Osteocyte (in vitro differentiated cells): ENCODE measurements at regions not wholly inside any gene's neighbourhood (a gene's known extent, or its start where the extent isn't known, plus 50 kb on each side); places are given as distances from the start of the nearest gene placed in this dataset.

Source experiments
- DNase-seq: peaks from one replicate; pipeline ENCODE4 v3.0.0; 2021; ENCODE audit warnings: mixed read lengths; ENCODE audit not compliant: unreplicated experiment; ENCODE audit errors: extremely low spot score
- H3K27ac Mint-ChIP-seq: one replicate; pipeline ENCODE4 v1.8.0; 2021; ENCODE audit warnings: mild to moderate bottlenecking, mixed read lengths; ENCODE audit not compliant: unreplicated experiment
- H3K27me3 Mint-ChIP-seq: one replicate; pipeline ENCODE4 v1.8.0; 2021; ENCODE audit warnings: mixed read lengths; ENCODE audit not compliant: unreplicated experiment
- H3K36me3 Mint-ChIP-seq: one replicate; pipeline ENCODE4 v1.8.0; 2021; ENCODE audit warnings: mixed read lengths; ENCODE audit not compliant: unreplicated experiment
- H3K4me1 Mint-ChIP-seq: one replicate; pipeline ENCODE4 v1.8.0; 2021; ENCODE audit warnings: mixed read lengths; ENCODE audit not compliant: unreplicated experiment
- H3K4me3 Mint-ChIP-seq: one replicate; pipeline ENCODE4 v1.8.0; 2021; ENCODE audit warnings: mild to moderate bottlenecking, moderate library complexity, mixed read lengths; ENCODE audit not compliant: unreplicated experiment
- H3K9me3 Mint-ChIP-seq: one replicate; pipeline ENCODE4 v1.8.0; 2021; ENCODE audit warnings: mixed read lengths; ENCODE audit not compliant: unreplicated experiment
- TF ChIP-seq, protein P1 (sequence below): fragments of 200-600 bp; sonication (generic); IDR thresholded peaks from 2 replicates; pipeline ENCODE4 v1.5.0; 2021; ENCODE audit warnings: antibody characterized with exemption, mild to moderate bottlenecking, moderate library complexity

DNA sequence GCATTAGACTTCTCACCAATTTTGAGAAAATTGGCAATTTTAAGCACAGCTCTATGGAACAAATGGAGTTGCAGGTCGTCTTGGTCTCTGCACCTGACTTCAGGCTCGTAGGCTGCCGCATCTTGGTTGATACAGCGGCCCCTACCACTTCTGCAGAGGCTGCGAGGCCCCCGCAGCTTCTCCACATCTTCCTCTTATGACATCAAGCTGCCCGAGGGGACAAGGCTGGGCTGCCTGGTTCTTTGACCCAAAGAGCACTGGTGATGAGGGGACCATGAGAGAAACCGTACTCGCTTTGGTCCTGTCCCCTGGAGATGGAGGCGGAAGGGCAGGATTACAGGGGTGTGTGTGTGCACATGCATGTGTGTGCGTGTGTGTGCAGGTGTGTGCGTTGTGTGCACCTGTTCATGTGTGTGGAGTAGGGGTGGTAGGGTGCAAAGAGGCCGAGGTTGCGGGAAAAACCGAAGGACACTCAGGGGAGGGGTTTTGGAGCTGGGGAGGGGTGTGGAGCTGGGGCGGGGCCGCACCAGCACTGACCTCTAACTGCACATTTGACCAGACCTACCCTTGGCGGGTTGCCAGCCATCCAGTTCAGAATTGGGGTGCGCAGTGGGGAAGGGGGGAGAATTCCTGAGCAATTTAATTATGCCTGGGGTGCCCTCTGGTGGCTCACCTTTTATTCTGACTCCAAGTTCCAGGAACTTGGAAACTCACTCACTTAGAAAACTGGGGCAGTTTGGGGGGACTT, 65.1 kb upstream of the ARHGEF7 start:
- H3K27ac Mint-ChIP-seq, result no peak overlapping the region
- peaks cover 10% of the 10 kb centered on the region for H3K9me3 Mint-ChIP-seq
- TF ChIP-seq, protein P1, sequence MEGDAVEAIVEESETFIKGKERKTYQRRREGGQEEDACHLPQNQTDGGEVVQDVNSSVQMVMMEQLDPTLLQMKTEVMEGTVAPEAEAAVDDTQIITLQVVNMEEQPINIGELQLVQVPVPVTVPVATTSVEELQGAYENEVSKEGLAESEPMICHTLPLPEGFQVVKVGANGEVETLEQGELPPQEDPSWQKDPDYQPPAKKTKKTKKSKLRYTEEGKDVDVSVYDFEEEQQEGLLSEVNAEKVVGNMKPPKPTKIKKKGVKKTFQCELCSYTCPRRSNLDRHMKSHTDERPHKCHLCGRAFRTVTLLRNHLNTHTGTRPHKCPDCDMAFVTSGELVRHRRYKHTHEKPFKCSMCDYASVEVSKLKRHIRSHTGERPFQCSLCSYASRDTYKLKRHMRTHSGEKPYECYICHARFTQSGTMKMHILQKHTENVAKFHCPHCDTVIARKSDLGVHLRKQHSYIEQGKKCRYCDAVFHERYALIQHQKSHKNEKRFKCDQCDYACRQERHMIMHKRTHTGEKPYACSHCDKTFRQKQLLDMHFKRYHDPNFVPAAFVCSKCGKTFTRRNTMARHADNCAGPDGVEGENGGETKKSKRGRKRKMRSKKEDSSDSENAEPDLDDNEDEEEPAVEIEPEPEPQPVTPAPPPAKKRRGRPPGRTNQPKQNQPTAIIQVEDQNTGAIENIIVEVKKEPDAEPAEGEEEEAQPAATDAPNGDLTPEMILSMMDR, result peak; percentile 78
- peaks cover 3% of the 10 kb centered on the region for H3K36me3 Mint-ChIP-seq
- DNase-seq, result no peak
- H3K4me3 Mint-ChIP-seq, result no peak overlapping the region
- H3K4me1 Mint-ChIP-seq, result peaks cover 14% of the 10 kb centered on the region
- peaks cover 13% of the 10 kb centered on the region for H3K27me3 Mint-ChIP-seq

DNA sequence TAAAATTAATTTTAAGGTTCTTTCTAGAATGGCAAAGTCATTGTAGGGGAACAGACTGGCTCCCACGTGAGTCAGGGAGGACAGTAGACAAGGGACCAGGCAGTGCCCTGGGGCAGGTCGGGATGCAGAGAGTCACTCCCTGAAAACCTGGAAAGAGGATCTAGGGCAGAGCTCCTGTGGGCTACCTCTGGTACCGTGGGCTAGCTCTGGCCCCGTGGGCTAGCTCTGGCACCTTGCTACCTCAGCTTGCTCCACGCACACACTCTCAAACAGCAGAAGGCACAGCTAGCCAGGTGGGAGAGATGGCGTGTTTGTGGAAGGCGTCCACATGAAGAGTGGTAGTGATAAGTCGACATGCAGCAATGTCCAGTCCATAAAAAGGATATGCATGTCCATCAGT, 66.7 kb upstream of the ARHGEF7 start:
- H3K4me3 Mint-ChIP-seq, result no peak overlapping the region

DNA sequence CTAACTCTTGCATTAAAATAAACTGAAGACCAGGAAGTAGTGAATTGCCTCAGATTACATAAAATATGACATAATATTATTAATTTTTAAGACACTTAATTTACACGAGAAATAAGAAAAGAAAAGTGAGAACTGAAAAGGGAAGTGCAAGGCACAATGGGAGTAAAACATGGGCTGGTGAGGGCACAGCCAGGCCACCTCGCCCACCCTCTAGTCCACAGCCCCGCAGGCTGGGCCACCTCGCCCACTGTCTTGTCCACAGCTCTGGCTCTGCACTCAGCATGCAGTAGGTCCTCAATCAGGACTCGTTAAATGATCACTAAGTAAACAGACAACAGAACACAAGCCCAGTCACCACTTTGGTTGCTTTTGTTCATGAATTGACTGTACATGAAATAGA, 67.8 kb upstream of the ARHGEF7 start:
- Mint-ChIP-seq H3K4me1 (peaks cover 14% of the 10 kb centered on the region), H3K27ac (no peak overlapping the region), H3K36me3 (no peaks in the 10 kb centered on the region), H3K27me3 (no peaks in the 10 kb centered on the region), H3K4me3 (no peak overlapping the region), H3K9me3 (no peaks in the 10 kb centered on the region)
- TF ChIP-seq, protein P1, result no peak
- no peak for DNase-seq

More for the DNA sequence above, 66.7 kb upstream of the ARHGEF7 start:
- H3K4me1 Mint-ChIP-seq, result peaks cover 14% of the 10 kb centered on the region
- H3K36me3 Mint-ChIP-seq, result no peaks in the 10 kb centered on the region
- no peaks in the 10 kb centered on the region for H3K9me3 Mint-ChIP-seq
- no peak for DNase-seq
- TF ChIP-seq, protein P1, result no peak
- no peaks in the 10 kb centered on the region for H3K27me3 Mint-ChIP-seq
- no peak overlapping the region for H3K27ac Mint-ChIP-seq

DNA sequence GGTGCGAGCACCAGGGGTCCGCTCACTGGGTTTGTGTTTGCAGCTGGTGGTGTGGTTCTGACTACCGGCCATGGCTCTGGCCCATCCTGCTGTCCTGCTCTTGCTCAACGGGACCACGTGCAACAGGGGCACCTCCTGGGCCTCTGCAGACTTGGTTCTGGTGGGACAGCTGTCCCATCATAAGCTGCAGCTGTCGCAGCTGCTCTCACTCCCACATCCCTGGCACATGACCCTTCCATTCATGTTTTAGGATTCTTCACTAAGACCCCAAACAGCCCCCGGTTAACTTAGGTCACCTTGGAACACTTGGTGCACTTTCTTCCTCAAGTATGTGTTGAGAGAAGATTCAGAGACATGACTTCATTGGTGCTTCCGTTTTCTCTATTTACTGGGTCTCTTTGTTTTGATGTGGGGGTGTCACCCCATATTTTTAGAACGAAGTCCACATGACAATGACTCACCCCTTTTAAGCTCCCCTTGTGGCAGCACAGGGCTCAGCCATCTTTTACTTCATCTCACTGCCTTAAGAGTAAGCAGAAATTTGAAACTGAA, 68.4 kb upstream of the ARHGEF7 start:
- H3K36me3 Mint-ChIP-seq, result no peaks in the 10 kb centered on the region
- peaks cover 7% of the 10 kb centered on the region for H3K27me3 Mint-ChIP-seq
- no peak for DNase-seq
- H3K4me1 Mint-ChIP-seq, result peaks cover 14% of the 10 kb centered on the region
- TF ChIP-seq, protein P1, result peak; percentile 37
- H3K9me3 Mint-ChIP-seq, result no peaks in the 10 kb centered on the region
- H3K4me3 Mint-ChIP-seq, result no peak overlapping the region
- no peak overlapping the region for H3K27ac Mint-ChIP-seq

DNA sequence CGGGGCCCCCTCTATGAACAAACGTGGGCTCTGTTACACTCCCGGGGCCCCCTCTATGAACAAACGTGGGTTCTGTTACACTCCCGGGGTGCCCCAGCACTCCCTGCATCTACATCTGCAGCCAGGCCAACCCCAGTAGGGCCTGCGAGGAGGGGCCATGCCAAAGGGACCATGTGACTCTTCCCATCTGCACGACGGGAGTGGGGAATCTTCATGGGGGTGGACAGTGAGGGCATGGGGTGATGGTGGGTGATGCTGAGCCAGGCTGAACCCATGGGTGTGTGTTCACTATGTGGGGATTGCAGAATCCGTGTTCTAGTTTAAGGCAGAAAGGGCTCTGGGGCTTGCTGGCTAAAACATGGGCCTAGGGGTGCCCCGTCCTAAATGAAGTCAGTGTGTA, 69.9 kb upstream of the ARHGEF7 start:
- Mint-ChIP-seq H3K4me3 (no peak overlapping the region), H3K36me3 (no peaks in the 10 kb centered on the region), H3K9me3 (no peaks in the 10 kb centered on the region), H3K4me1 (peaks cover 10% of the 10 kb centered on the region), H3K27me3 (peaks cover 7% of the 10 kb centered on the region), H3K27ac (no peak overlapping the region)
- DNase-seq, result no peak
- TF ChIP-seq, protein P1, result no peak
